ENCODE measurements at regions not wholly inside any gene's neighbourhood (a gene's known extent, or its start where the extent isn't known, plus 50 kb on each side); places are given as distances from the start of the nearest gene placed in this dataset.
"Not testable (repeated sequence)": the region's sequence is repeated elsewhere in the genome, so short reads cannot be mapped to it uniquely, and the experiment has no call there.

GRCh38 chr14:29982171-29982570, 54.5 kb upstream of the PRKD1 start:
- DNase-seq: no peak

DNA sequence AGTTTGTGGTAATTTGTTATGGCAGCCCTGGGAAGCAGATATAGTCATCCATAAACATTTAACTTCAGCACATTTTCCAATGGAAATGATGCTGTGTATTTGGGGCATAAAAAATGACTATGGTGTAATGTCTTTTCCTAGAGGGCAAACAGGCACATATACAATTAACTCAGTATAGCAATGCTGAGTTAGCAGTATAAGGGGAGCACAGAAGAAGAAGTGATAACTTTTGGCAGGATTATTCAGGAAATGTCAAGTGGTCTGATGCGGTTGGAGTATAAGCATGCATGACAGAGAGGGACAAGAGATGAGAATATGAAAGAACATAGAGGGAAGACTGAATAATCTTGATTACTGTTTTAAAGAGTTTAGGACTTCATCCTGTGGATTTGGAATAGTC, 55.3 kb upstream of the PRKD1 start:
- DNase-seq: no peak

DNA sequence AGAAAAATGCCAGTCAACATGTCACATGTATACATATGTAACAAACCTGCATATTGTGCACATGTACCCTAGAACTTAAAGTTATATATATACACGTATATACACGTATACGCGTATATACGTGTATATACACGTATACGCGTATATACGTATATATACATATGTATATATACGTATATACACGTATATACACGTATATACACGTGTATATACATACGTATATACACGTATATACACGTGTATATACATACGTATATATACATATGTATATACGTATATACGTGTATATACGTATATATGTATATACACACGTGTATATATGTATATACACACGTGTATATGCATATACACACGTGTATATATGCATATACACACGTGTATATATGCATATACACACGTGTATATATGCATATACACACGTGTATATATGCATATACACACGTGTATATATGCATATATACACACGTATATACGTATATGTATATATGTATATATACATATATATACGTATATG, 62.8 kb upstream of the PRKD1 start:
- not testable (repeated sequence) for DNase-seq

DNA sequence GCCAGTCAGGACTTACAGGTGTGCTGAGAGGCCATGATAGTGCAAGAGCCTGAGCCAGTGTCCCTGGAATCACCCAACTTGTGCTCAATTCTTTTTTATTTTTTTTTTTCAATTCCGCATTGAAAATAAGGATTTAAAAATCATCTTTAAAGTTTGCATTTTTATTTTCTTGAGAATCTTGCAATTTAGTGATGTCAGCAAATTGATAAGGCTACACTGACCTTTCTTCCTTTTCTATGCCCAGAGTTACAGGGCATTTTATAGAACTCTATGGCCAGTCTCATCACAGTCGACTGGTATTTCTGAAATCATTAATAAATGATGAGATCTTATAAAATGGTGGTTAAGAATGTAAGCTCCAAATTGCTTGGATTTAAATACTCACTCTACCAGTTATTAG, 63.3 kb upstream of the PRKD1 start:
- DNase-seq: no peak

- no peak for DNase-seq
Observed at GRCh38 chr14:29993143-29993542, 65.5 kb upstream of the PRKD1 start.

- DNase-seq: no peak
Observed at GRCh38 chr14:29999013-29999539, 71.4 kb upstream of the PRKD1 start.

- no peak for DNase-seq
Observed at GRCh38 chr14:30002859-30003258, 75.2 kb upstream of the PRKD1 start.

- no peak for DNase-seq
Observed at GRCh38 chr14:30005114-30005808, 77.6 kb upstream of the PRKD1 start.

- no peak for DNase-seq
Observed at GRCh38 chr14:30006695-30007094, 79.0 kb upstream of the PRKD1 start.

GRCh38 chr14:30015489-30015888, 87.8 kb upstream of the PRKD1 start:
- DNase-seq: no peak

DNA sequence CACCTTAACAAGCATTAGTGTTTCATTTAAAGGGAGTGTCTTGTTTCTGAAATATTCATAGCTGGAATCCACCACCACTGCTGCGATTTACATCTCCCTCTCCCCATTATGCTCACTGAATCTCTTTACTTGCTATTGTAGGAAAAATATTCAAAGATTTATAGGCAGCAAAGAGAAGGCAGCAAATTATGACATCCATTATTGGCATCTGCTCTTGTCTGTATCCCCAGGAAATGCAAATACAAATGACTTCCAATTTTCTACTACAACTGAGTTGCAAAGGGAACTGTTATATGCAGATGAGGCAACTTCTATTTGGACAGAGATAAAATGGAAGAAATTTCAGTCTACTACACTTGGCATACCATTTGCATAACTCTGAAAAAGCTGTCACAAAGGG, 88.4 kb upstream of the PRKD1 start:
- no peak for DNase-seq

- no peak for DNase-seq
Observed at GRCh38 chr14:30017370-30017993, 89.8 kb upstream of the PRKD1 start.

GRCh38 chr14:30020271-30020670, 92.6 kb upstream of the PRKD1 start:
- no peak for DNase-seq

DNA sequence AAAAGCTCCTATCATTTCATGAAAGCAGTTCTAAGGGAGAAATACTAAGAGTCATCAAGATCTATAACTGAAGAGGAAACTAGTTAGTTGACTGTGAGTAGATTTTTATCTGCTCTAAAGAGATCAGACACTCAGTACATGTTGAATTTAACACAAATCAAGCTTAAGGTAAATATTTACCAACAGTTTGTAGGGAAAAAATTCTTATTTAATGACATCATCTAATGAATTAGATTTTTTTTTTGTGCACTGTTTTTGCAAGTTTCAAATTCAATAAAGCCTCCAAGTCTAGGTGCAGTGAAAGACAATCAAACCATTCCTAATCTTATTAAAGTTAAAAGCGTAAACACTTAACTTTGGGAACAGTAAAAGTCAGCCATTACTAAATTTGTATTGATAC, 93.0 kb upstream of the PRKD1 start:
- DNase-seq: no peak

DNA sequence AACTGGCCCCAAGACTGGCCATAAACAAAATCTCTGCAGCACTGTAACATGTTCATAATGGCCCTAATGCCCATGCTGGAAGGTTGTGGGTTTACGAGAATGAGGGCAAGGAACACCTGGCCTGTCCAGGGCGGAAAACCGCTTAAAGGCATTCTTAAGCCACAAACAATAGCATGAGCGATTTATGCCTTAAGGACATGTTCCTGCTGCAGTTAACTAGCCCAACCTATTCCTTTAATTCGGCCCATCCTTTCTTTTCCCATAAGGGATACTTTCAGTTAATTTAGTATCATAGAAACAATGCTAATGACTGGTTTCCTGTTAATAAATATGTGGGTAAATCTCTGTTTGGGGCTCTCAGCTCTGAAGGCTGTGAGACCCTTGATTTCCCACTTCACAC, 95.7 kb upstream of the PRKD1 start:
- not testable (repeated sequence) for DNase-seq

- no peak for DNase-seq
Observed at GRCh38 chr14:30034152-30034551, 106.5 kb upstream of the PRKD1 start.

DNA sequence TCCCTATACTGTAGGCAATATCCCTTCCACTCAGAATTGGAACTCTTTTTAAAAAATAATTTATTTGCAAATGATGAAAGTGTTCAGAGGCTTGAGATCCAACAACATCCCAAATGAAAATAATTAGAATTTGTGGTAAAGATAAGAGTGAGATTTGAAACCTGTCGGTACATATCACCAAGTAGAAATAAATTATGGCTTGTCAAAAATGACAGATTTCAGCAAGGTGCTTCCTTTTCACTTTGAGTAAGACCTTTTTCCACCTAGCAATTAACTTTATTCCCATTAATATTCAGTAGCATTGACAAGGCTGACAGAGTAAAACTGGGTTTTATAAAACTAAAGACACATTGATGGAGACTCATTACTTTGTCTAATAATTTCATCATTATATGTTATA, 107.7 kb upstream of the PRKD1 start:
- DNase-seq: no peak

GRCh38 chr14:30045720-30046119, 118.1 kb upstream of the PRKD1 start:
- DNase-seq: no peak

DNA sequence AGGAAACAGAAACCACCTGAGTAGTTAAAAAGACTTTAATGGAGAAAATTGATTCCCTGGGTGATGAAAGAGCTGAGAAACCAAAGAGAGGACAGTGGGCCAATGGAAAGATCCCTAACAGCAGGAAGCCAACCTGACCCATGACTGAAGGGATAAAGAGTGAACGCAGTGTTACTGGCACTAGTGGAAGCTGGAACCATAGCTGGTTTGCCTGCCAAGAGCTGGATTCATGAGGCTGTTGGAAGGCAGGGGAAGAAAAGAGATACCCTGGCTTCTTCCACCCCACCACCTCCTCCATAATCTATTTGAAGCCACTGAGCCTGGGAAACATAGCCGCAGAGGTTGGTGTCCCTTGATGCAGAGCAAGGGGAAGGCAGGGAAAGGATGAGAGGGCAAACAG, 125.5 kb upstream of the PRKD1 start:
- DNase-seq: no peak

DNA sequence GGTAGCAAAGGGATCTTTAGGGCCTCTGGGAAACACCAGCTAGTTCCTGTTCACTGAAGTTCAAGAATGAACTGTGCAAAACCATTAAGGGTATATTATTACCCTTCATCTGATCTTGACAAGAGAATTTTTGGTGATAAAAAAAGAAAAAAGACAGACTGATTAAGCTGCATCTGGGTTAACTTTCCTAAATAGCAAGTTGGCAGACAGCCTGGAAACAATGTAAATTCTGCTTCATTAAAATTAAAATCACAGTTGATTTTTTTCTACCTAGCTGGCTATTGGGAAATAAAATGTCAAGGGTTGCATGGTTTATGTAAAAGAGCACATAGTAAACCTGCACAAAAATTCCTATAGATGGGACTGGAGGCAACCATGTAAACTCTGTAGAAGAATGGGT, 126.6 kb upstream of the PRKD1 start:
- no peak for DNase-seq

DNA sequence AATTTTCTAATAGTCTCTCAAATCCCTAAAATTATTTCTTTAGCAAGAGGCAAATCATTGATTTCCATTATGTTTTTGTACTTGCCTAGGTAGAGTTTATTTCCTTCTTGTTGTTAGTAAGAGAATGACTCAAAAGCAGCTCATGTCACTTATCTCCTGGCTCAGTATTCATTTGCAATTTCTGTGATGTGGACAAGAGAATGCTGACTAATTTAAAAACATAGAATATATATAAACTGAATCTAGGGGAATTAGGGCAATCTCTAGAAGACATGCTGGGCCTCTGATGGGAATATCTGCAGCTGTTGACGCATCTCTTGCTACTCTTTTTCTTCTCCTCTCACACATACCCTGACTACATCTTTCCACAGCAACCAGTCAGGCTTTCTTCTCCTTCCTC, 130.8 kb upstream of the PRKD1 start:
- DNase-seq: no peak

GRCh38 chr14:30063746-30064145, 136.1 kb upstream of the PRKD1 start:
- no peak for DNase-seq

- no peak for DNase-seq
Observed at GRCh38 chr14:30064454-30064853, 136.8 kb upstream of the PRKD1 start.

DNA sequence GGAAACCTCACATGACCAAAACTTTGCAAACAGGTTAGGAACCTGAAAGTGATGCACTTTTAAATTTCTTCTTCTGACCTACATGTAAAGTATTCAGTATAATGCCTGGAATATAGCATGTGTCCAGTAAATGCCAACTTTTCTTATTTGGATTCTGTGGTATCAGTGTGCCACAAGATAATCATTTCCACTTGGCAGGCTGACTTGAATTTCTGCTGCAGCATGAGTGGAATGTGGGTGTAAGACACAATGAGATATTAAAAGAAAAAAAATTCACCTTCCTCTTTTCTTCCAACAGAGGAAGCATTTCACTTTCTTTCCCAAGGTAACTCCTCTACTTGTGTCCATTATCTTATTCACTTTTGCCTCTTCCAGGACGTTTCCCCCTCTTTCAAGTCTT, 141.9 kb upstream of the PRKD1 start:
- no peak for DNase-seq

GRCh38 chr14:30072454-30072853, 144.8 kb upstream of the PRKD1 start:
- not testable (repeated sequence) for DNase-seq

All from CD4-positive, alpha-beta T cell treated with Interleukin-6 for 4 hours (primary cell).